ENCODE measurements at regions not wholly inside any gene's neighbourhood (a gene's known extent, or its start where the extent isn't known, plus 50 kb on each side); places are given as distances from the start of the nearest gene placed in this dataset.

- no peaks in the 10 kb centered on the region for H3K36me3 ChIP-seq (ENCODE audit: low read depth)
- no peak for TF ChIP-seq CTCF (IDR thresholded peaks at IDR 0.05; ENCODE audit: poor library complexity, severe bottlenecking)
- H3K9me3 ChIP-seq (ENCODE audit: severe bottlenecking): no peaks in the 10 kb centered on the region
- no peak for DNase-seq (ENCODE audit: low spot score)
- no peak for ATAC-seq (ENCODE audit: low read depth)
- H3K4me1 ChIP-seq (ENCODE audit: insufficient read depth, poor library complexity, severe bottlenecking): no peaks in the 10 kb centered on the region
- H3K27ac ChIP-seq (ENCODE audit: poor library complexity, severe bottlenecking): no peak overlapping the region
- H3K4me3 ChIP-seq (ENCODE audit: severe bottlenecking): no peak overlapping the region
- H3K27me3 ChIP-seq (ENCODE audit: insufficient read depth, poor library complexity, severe bottlenecking): no peaks in the 10 kb centered on the region
These were observed 337.3 kb downstream of the SPATA31D1 start for GRCh38 chr9:82325907-82326306.

- ATAC-seq (ENCODE audit: low read depth): no peak
- Histone ChIP-seq H3K27me3 (ENCODE audit: insufficient read depth, poor library complexity, severe bottlenecking) (no peaks in the 10 kb centered on the region), H3K36me3 (ENCODE audit: low read depth) (no peaks in the 10 kb centered on the region), H3K4me1 (ENCODE audit: insufficient read depth, poor library complexity, severe bottlenecking) (peaks cover 15% of the 10 kb centered on the region), H3K27ac (ENCODE audit: poor library complexity, severe bottlenecking) (no peak overlapping the region), H3K4me3 (ENCODE audit: severe bottlenecking) (no peak overlapping the region), H3K9me3 (ENCODE audit: severe bottlenecking) (no peaks in the 10 kb centered on the region)
- no peak for DNase-seq (ENCODE audit: low spot score)
- TF ChIP-seq CTCF (IDR thresholded peaks at IDR 0.05; ENCODE audit: poor library complexity, severe bottlenecking): no peak
These were observed 339.1 kb downstream of the SPATA31D1 start for GRCh38 chr9:82327641-82328040.

GRCh38 chr9:82331079-82331478, 342.5 kb downstream of the SPATA31D1 start:
- TF ChIP-seq CTCF (IDR thresholded peaks at IDR 0.05; ENCODE audit: poor library complexity, severe bottlenecking): no peak
- H3K27me3 ChIP-seq (ENCODE audit: insufficient read depth, poor library complexity, severe bottlenecking): no peaks in the 10 kb centered on the region
- no peaks in the 10 kb centered on the region for H3K9me3 ChIP-seq (ENCODE audit: severe bottlenecking)
- H3K4me1 ChIP-seq (ENCODE audit: insufficient read depth, poor library complexity, severe bottlenecking): peaks cover 27% of the 10 kb centered on the region
- H3K27ac ChIP-seq (ENCODE audit: poor library complexity, severe bottlenecking): peak overlapping the region; percentile 91
- no peak overlapping the region for H3K4me3 ChIP-seq (ENCODE audit: severe bottlenecking)
- DNase-seq (ENCODE audit: low spot score) (no peak), ATAC-seq (ENCODE audit: low read depth) (no peak)
- H3K36me3 ChIP-seq (ENCODE audit: low read depth): no peaks in the 10 kb centered on the region

GRCh38 chr9:82332018-82332773, 343.6 kb downstream of the SPATA31D1 start:
- Histone ChIP-seq H3K4me1 (ENCODE audit: insufficient read depth, poor library complexity, severe bottlenecking) (peaks cover 27% of the 10 kb centered on the region), H3K27ac (ENCODE audit: poor library complexity, severe bottlenecking) (peak overlapping the region; percentile 91), H3K27me3 (ENCODE audit: insufficient read depth, poor library complexity, severe bottlenecking) (no peaks in the 10 kb centered on the region), H3K9me3 (ENCODE audit: severe bottlenecking) (no peaks in the 10 kb centered on the region), H3K36me3 (ENCODE audit: low read depth) (no peaks in the 10 kb centered on the region), H3K4me3 (ENCODE audit: severe bottlenecking) (no peak overlapping the region)
- no peak for TF ChIP-seq CTCF (IDR thresholded peaks at IDR 0.05; ENCODE audit: poor library complexity, severe bottlenecking)
- peak; percentile 46 for DNase-seq (ENCODE audit: low spot score)
- ATAC-seq (ENCODE audit: low read depth): peak; percentile 92

DNA sequence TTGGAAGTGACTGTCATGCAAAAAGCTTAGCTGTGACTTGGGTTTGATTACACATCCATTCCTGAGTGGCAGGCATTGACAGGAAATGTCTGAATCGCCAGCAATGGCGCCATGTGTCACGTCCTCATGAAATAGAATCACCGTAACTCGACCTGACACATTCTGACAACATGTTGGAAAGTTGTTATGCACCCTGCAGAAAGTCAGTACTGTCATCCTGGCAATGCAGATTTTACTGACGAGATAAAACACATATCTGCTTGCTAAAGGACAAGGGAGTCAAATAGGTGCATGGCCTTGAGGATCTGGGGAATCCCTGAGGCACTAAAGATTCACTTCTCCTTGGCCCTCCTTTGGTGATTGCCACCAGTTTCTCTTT, 344.2 kb downstream of the SPATA31D1 start:
- DNase-seq (ENCODE audit: low spot score): no peak

More for the DNA sequence above, 344.2 kb downstream of the SPATA31D1 start:
- Histone ChIP-seq H3K4me1 (ENCODE audit: insufficient read depth, poor library complexity, severe bottlenecking) (peaks cover 27% of the 10 kb centered on the region), H3K36me3 (ENCODE audit: low read depth) (no peaks in the 10 kb centered on the region), H3K9me3 (ENCODE audit: severe bottlenecking) (no peaks in the 10 kb centered on the region), H3K4me3 (ENCODE audit: severe bottlenecking) (no peak overlapping the region), H3K27ac (ENCODE audit: poor library complexity, severe bottlenecking) (peak overlapping the region; percentile 91), H3K27me3 (ENCODE audit: insufficient read depth, poor library complexity, severe bottlenecking) (no peaks in the 10 kb centered on the region)
- ATAC-seq (ENCODE audit: low read depth): no peak
- no peak for TF ChIP-seq CTCF (IDR thresholded peaks at IDR 0.05; ENCODE audit: poor library complexity, severe bottlenecking)

All from RWPE2 (cell line).